HG03469 (cell line): ENCODE measurements at regions not wholly inside any gene's neighbourhood (a gene's known extent, or its start where the extent isn't known, plus 50 kb on each side); places are given as distances from the start of the nearest gene placed in this dataset.

Experiments
- ATAC-seq: cut with Tn5 transposase; IDR thresholded peaks from one replicate; pipeline ENCODE4 v1.9.1; 2021; ENCODE audit warnings: mild to moderate bottlenecking, moderate library complexity, moderate number of reproducible peaks; ENCODE audit not compliant: unreplicated experiment

GRCh38 chr13:75231235-75231634, 250.7 kb downstream of the TBC1D4 start:
- no peak for ATAC-seq

GRCh38 chr13:75226733-75227435, 255.1 kb downstream of the TBC1D4 start:
- no peak for ATAC-seq

DNA sequence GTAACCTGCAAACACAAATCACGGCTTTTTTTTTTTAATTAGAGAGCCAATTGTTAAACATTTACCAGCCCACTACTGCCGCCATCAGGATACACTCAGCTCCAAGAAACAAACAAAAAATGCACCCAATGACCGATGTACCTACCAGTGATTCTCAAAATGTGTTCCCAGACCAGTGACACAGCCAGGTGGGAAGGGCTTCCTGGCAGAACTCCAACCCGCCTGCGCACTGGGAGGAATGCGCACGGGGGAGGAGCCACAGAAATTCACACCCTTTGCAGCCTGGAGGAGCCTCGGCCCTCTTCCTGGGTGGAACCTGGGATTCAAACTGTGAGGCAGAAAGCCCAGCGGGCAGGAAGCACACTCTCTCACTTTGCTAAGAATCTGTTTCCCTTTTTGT, 255.9 kb downstream of the TBC1D4 start:
- ATAC-seq, result no peak

- no peak for ATAC-seq
Observed at GRCh38 chr13:75225288-75226032, 256.5 kb downstream of the TBC1D4 start.

- no peak for ATAC-seq
Observed at GRCh38 chr13:75224053-75224742, 257.8 kb downstream of the TBC1D4 start.

DNA sequence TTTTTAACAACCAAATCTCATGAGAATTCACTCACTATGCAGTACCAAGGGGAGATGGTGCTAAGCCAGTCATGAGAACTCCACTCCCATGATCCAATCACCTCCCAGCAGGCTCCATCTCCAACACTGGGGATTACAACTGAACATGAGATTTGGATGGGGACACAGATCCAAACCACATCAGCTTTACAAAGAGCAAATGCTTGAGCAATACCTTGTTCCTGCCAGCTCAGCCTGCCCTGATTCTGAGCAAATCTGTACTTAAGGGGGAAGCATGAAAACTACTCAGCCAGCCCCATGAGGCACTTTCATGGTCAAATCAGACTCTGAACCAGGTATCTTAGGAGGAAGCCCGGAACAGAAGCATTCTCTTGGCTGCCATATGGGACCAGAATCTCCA, 259.9 kb downstream of the TBC1D4 start:
- ATAC-seq, result no peak

DNA sequence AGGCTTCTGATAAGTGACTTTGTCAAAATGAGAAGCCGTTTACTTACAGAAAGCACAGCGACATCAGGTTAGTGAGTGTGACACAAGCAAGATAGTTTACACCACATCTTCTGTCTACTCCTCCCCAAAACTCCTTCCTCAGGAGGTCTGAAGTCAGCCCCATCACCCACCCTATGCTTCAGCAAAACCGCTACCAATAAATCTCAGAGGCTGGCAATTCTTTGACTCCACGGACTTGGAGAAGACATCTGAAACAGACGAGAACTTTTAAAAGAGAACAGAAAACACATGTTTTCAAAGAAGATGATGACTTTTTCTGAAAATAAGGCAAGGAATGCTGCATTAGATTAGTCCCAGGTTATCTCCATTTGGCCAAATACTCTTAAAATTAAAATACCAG, 261.1 kb downstream of the TBC1D4 start:
- no peak for ATAC-seq

- no peak for ATAC-seq
Observed at GRCh38 chr13:75220238-75220542, 261.8 kb downstream of the TBC1D4 start.

DNA sequence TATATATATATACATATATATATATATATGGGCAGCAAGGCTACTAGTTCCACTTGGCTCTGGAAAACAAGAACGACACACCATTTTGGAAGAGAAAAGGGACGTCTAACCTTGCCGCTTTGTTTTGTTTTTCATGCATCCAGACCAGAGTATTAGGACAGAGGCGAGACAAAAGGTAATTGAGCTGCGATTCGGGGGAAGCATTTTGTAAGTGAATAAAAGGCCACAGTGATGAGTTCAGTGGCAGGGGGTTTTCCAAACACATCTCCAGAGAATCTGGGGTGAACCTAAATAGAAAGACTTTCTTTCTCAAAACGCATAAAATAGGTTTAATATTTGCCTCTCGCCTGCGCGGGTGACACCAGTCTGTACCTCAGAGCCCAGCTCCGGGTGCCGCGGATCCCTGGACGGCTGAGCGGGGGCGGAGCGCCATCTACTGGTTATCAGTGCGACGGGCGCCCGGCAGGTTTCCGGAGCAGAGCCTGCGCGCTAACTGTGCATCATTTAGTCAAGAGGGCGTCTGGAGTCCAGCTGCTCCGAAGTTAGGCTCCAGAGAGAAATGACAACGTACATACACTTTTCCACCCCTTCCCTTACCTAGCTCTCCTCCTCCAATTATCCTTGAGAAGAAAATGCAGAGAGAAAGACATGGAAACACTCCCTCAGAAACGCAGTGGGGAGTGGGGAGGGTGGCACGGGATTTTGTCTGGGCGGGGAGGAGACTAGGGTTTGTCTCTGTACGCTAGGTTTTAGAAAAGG, 262.3 kb downstream of the TBC1D4 start:
- peak; percentile 97 for ATAC-seq

GRCh38 chr13:75217949-75218348, 264.0 kb downstream of the TBC1D4 start:
- no peak for ATAC-seq

GRCh38 chr13:75216038-75216437, 265.9 kb downstream of the TBC1D4 start:
- no peak for ATAC-seq

DNA sequence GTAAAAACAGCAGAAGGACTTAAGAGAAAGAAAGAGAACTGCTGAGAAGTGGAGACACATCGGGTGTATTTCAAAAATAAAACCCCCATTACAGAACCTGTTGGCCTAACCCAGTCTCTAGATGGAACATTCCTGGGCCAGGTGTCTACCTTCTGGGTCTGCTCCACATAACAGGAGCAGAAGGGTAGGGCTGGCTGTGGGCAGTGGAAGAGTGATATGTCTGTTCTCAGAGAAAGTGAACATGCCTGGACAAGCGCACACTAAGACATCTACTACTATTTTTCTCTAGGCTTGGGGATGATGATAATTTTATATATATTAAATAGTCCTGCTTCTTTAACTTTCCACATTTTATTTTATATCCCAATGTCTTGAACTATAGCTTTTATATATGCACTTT, 267.1 kb downstream of the TBC1D4 start:
- no peak for ATAC-seq

GRCh38 chr13:75202981-75203380, 279.0 kb downstream of the TBC1D4 start:
- ATAC-seq, result no peak

- no peak for ATAC-seq
Observed at GRCh38 chr13:75197803-75198202, 284.2 kb downstream of the TBC1D4 start.

DNA sequence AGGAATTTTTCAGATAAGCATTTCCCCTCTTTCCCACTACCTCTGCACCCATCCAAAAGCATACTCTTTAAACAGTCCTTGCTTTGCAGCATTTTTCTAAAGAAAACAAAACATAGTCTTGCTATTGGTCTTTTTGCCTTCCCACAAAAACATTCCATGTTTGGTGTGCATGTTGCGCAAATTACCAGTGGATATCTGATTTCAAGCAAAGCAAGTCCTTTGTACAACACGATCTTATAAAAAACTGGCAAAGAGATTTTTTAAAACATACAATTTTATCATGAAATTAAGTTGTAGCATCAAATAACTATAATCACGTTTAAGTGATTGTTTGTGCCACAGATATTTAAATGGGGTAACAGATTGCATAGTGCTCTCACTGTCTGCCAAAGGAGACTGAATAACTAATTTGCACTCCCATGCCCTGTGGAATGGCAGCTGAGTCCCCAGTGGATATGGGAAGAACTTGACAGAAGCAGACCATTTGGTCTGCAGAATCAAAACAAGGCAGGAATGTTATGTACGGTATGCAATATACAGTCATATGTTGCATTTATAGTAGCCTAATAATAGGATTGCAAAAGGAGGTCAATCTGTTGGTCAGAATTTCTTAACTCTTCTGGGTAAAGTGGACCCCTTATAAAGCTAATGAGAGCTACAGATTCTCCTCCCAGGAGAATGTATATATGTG, 285.7 kb downstream of the TBC1D4 start:
- ATAC-seq, result no peak

DNA sequence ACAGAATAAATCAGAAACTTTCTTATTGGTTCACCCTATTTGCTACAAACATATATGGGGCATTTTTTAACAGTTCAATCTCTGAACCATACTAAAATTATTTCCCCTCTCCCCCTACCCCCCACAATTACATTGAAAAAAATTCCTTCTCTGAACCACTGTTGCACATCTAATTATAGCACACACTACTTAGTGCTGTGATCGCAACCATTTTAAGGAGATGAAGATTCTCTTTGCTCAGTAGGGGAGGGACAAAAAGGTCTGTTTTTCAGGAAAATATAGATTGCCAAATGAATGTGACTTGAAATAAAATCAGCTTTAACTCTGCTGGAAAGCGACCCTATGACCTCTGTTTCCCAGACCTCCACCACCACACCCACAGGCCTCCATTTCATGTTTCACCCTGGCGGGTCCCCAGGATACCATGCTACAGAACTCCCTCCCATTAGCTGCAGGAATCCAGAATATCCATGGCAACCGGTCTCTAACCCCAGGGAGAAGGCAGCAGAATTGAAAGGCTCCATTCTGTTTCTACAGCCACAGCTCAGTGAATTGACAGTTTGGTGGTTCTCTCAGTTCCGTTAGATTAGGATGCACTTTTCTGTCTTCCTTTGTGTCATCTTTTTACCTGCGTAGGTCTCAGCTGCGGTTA, 286.3 kb downstream of the TBC1D4 start:
- no peak for ATAC-seq

- no peak for ATAC-seq
Observed at GRCh38 chr13:75194717-75195462, 287.1 kb downstream of the TBC1D4 start.

DNA sequence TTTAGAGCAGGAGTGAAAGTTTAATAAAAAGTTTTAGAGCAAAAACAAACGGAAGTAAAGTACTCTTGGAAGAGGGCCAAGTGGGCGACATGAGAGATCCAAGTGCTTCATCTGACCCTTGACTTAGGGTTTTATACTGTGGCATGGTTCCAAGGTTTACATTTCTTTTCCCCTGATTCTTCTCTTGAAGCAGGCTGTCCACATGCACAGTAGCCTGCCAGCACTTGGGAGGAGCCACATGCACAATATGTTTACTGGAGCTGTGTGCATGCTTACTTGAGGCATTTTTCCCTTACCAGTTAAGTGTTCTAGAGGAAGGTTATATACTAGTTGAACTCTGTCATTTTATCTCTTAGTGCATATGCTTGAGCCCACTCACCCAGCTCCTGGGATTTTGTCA, 295.6 kb downstream of the TBC1D4 start:
- no peak for ATAC-seq

DNA sequence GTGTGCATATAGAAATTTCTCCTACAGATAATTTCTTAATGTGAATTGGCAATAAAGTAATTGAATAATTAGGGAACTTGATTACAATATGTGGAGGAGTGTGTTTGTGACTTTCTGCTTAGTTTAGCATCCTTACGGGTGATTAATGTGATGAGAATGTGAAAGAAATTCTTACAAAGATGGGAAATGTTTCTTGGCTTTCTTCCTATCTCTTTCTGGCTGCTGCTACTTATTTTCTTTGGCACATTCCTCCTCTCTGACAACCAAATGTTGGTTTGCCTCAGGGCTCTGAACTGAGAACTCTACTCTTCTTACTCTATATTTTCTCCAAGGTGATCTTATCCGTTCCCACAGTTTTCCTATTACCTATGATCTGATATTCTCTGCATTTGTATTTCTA, 300.1 kb downstream of the TBC1D4 start:
- no peak for ATAC-seq
